Testis (tissue), 2 donors: ENCODE measurements at regions not wholly inside any gene's neighbourhood (a gene's known extent, or its start where the extent isn't known, plus 50 kb on each side); places are given as distances from the start of the nearest gene placed in this dataset.

Source experiments
- DNase-seq: peaks from one replicate; pipeline ENCODE4 v3.0.0-alpha.2; 2019
- H3K27ac ChIP-seq, 2 donors: fragments of 200-600 bp; sonication (generic); one replicate each; pipeline ENCODE4 v1.5.1; 2019
- H3K27me3 ChIP-seq: fragments of 200-600 bp; sonication (generic); one replicate; pipeline ENCODE4 v1.5.1; 2019
- H3K36me3 ChIP-seq: fragments of 200-600 bp; sonication (generic); one replicate; pipeline ENCODE4 v1.5.1; 2017; ENCODE audit warnings: low read depth; ENCODE audit errors: missing control alignments
- H3K4me1 ChIP-seq: fragments of 200-600 bp; sonication (generic); one replicate; pipeline ENCODE4 v1.5.1; 2019
- H3K4me3 ChIP-seq, 2 donors: fragments of 200-600 bp; sonication (generic); one replicate each; pipeline ENCODE4 v1.5.1; 2017 to 2019
- H3K9me3 ChIP-seq: fragments of 200-600 bp; sonication (generic); one replicate; pipeline ENCODE4 v1.5.1; 2017
- POLR2A ChIP-seq: fragments of 450-650 bp; IDR thresholded peaks from one replicate; pipeline ENCODE4 v1.6.1; 2017; ENCODE audit warnings: antibody characterized with exemption, mild to moderate bottlenecking, moderate library complexity
- WGBS, 2 donors: methylation state at CpG; one replicate each; pipeline ENCODE4 v1.1.5; 2018; 5-methylcytosine and 5-hydroxymethylcytosine counted together
- intact Hi-C: fragments of 100-400 bp; cut with DNase I; formaldehyde crosslinking; loops from one replicate; pipeline ENCODE4 v1.15.1; 2023; ENCODE audit warnings: low total_unique reads
- TF ChIP-seq, protein P1 (sequence below), 3 experiments: fragments of 450-650 bp in 2 of 3; fragments of 200-600 bp in 1 of 3; sonication (generic) in 1 of 3; IDR thresholded peaks; one replicate each; pipeline ENCODE4 v1.5.1; 2016 to 2019; ENCODE audit warnings: antibody characterized with exemption in 3 of 3, mild to moderate bottlenecking in 2 of 3, moderate library complexity in 1 of 3

- H3K9me3 ChIP-seq = no peaks in the 10 kb centered on the region
- H3K4me1 ChIP-seq = no peaks in the 10 kb centered on the region
- no peaks in the 10 kb centered on the region for H3K27me3 ChIP-seq
- intact Hi-C loops = no loop called here
- H3K4me3 ChIP-seq = no peak overlapping the region
- DNase-seq = no peak
- no peaks in the 10 kb centered on the region for H3K36me3 ChIP-seq
- TF ChIP-seq, protein P1, sequence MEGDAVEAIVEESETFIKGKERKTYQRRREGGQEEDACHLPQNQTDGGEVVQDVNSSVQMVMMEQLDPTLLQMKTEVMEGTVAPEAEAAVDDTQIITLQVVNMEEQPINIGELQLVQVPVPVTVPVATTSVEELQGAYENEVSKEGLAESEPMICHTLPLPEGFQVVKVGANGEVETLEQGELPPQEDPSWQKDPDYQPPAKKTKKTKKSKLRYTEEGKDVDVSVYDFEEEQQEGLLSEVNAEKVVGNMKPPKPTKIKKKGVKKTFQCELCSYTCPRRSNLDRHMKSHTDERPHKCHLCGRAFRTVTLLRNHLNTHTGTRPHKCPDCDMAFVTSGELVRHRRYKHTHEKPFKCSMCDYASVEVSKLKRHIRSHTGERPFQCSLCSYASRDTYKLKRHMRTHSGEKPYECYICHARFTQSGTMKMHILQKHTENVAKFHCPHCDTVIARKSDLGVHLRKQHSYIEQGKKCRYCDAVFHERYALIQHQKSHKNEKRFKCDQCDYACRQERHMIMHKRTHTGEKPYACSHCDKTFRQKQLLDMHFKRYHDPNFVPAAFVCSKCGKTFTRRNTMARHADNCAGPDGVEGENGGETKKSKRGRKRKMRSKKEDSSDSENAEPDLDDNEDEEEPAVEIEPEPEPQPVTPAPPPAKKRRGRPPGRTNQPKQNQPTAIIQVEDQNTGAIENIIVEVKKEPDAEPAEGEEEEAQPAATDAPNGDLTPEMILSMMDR (IDR thresholded peaks at IDR 0.05) = no peak
- no peak for TF ChIP-seq POLR2A
- 87 to 91% methylated on average over 9 of the region's 9 CpGs for whole genome bisulfite sequencing, 2 donors
- H3K27ac ChIP-seq = no peak overlapping the region
These were observed 236.7 kb downstream of the BUB3 start for GRCh38 chr10:123390874-123391273.

DNA sequence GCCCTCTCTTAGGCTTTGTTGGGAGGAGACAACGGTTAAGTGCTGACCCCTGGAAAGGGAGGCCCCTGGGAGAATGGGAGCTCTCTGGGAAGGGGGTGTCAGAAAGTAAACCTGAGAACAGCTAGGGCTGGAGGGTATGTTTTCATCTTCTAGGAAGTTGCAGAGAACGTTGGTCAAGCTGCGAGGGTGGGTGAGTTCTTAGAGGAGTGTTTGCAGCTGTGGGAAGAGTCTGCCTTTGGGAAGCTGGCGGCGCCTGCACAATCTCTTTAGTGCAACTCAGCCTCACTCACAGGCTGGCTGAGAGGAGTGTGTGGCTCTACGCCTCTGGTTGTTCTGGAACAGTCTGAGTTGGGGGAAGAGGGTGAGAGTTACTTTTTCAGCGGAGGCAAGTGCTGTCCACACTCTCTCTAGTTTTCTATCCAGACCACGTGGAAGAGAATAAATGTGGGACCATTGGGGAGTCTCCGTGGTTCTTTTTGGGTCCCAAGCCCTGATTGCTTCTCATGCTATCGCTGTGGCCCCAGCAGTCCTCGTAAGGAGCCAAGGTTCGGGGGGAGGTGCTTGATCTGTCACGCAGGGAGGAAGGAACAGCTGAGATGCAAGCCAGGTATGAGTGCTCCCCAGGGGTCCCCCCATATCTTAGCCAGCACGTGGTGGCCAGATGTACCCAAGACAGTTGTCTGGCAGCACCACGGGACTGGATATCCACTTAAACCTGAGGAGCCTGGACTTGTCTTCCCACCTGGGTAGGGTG, 237.2 kb downstream of the BUB3 start:
- H3K4me3 ChIP-seq = no peak overlapping the region
- no peaks in the 10 kb centered on the region for H3K27me3 ChIP-seq
- intact Hi-C loops = no loop called here
- H3K9me3 ChIP-seq = no peaks in the 10 kb centered on the region
- no peaks in the 10 kb centered on the region for H3K4me1 ChIP-seq
- no peak for DNase-seq
- H3K36me3 ChIP-seq = no peaks in the 10 kb centered on the region
- no peak for TF ChIP-seq POLR2A
- TF ChIP-seq, protein P1 (IDR thresholded peaks at IDR 0.05) = no peak
- H3K27ac ChIP-seq = no peak overlapping the region
- 72 to 76% methylated on average over 15 of the region's 15 CpGs for whole genome bisulfite sequencing, 2 donors

DNA sequence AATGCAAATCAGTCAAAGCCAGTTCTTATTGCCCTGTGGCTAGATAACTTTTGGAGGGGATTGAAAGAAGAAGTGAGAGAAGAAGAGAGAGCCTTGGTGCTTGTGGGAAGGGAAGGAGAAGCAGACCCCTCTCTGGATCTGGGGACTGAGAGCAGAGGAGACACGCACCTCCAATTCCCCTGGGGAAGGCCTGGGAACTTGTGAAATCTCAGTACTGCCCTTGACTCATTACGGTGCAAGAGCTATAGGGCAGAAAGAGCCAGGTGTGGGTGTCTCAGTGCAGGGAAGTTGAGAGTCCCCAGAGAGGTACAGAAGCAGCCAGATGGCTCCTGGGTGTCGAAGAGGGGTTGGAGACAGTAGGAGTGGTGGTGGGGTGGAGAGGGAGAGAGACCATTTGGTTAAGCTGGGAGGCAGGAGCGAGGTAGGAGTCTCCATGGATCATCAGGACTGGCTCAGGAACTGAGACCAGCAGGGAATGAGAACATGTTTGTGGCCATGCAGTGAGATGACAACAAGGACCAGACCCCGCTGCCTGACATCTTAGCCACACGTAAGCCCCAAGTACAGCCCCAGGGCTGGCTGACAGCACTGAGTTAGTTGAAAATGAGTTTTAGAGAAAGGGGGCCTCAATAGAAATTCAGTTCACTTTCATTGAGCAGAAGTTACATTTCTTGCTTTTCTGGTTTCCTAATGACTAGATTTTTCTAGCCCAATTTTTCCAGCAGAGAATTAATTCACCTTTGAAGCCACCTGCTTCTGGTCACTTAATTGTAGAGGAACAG, 238.2 kb downstream of the BUB3 start:
- Histone ChIP-seq H3K4me1 (no peaks in the 10 kb centered on the region), H3K36me3 (no peaks in the 10 kb centered on the region), H3K9me3 (no peaks in the 10 kb centered on the region), H3K4me3 (no peak overlapping the region), H3K27me3 (no peaks in the 10 kb centered on the region), H3K27ac (no peak overlapping the region)
- 64 to 76% methylated on average over 6 of the region's 6 CpGs for WGBS, 2 donors
- intact Hi-C loops = no loop called here
- TF ChIP-seq, protein P1 (IDR thresholded peaks at IDR 0.05) = no peak
- TF ChIP-seq POLR2A = no peak
- DNase-seq = no peak

- intact Hi-C loops = no loop called here
- H3K4me1 ChIP-seq = no peaks in the 10 kb centered on the region
- TF ChIP-seq POLR2A = no peak
- TF ChIP-seq, protein P1 (IDR thresholded peaks at IDR 0.05) = no peak
- DNase-seq = no peak
- no peak overlapping the region for H3K27ac ChIP-seq
- no peak overlapping the region for H3K4me3 ChIP-seq
- no peaks in the 10 kb centered on the region for H3K36me3 ChIP-seq
- no peaks in the 10 kb centered on the region for H3K9me3 ChIP-seq
- H3K27me3 ChIP-seq = no peaks in the 10 kb centered on the region
- 87 to 90% methylated on average over 3 of the region's 3 CpGs for WGBS, 2 donors
These were observed 239.0 kb downstream of the BUB3 start for GRCh38 chr10:123393170-123393569.
